ENCODE measurements at regions not wholly inside any gene's neighbourhood (a gene's known extent, or its start where the extent isn't known, plus 50 kb on each side); places are given as distances from the start of the nearest gene placed in this dataset.

- Histone ChIP-seq H3K9me3 (no peaks in the 10 kb centered on the region), H3K27ac (no peak overlapping the region), H3K27me3 (no peaks in the 10 kb centered on the region), H3K4me1 (no peaks in the 10 kb centered on the region), H3K4me3 (no peak overlapping the region), H3K36me3 (no peaks in the 10 kb centered on the region)
- WGBS, 2 donors: 95% methylated on average over 1 of the region's 1 CpG
- TF ChIP-seq POLR2A (IDR thresholded peaks at IDR 0.05) (no peak), EP300 (IDR thresholded peaks at IDR 0.05) (no peak), CTCF (IDR thresholded peaks at IDR 0.05) (no peak)
- DNase-seq (ENCODE audit: low spot score in 2 of 2): no peak
Observed at GRCh38 chr18:42178376-42179080, 223.5 kb downstream of the PIK3C3 start.

- no peak for DNase-seq (ENCODE audit: low spot score in 2 of 2)
- 86 to 87% methylated on average over 6 of the region's 6 CpGs for WGBS, 2 donors
- Histone ChIP-seq H3K36me3 (no peaks in the 10 kb centered on the region), H3K27me3 (no peaks in the 10 kb centered on the region), H3K4me3 (no peak overlapping the region), H3K27ac (no peak overlapping the region), H3K9me3 (no peaks in the 10 kb centered on the region), H3K4me1 (no peaks in the 10 kb centered on the region)
- TF ChIP-seq CTCF (IDR thresholded peaks at IDR 0.05) (no peak), POLR2A (IDR thresholded peaks at IDR 0.05) (no peak), EP300 (IDR thresholded peaks at IDR 0.05) (no peak)
Observed at GRCh38 chr18:42179542-42180121, 224.6 kb downstream of the PIK3C3 start.

GRCh38 chr18:42181474-42181873 lies 226.4 kb downstream of the PIK3C3 start:
- Histone ChIP-seq H3K9me3 (no peaks in the 10 kb centered on the region), H3K27ac (no peak overlapping the region), H3K36me3 (no peaks in the 10 kb centered on the region), H3K27me3 (no peaks in the 10 kb centered on the region), H3K4me3 (no peak overlapping the region), H3K4me1 (no peaks in the 10 kb centered on the region)
- TF ChIP-seq POLR2A (IDR thresholded peaks at IDR 0.05) (no peak), CTCF (IDR thresholded peaks at IDR 0.05) (no peak), EP300 (IDR thresholded peaks at IDR 0.05) (no peak)
- DNase-seq (ENCODE audit: low spot score in 2 of 2): no peak
- 69 to 77% methylated on average over 3 of the region's 3 CpGs for WGBS, 2 donors

GRCh38 chr18:42182728-42183700 lies 228.0 kb downstream of the PIK3C3 start:
- Histone ChIP-seq H3K27me3 (no peaks in the 10 kb centered on the region), H3K27ac (no peak overlapping the region), H3K4me3 (no peak overlapping the region), H3K4me1 (peaks cover 0 to 3% (median 0%) of the 10 kb centered on the region in 4 donors), H3K9me3 (no peaks in the 10 kb centered on the region), H3K36me3 (no peaks in the 10 kb centered on the region)
- TF ChIP-seq CTCF (IDR thresholded peaks at IDR 0.05): no peak
- TF ChIP-seq POLR2A (IDR thresholded peaks at IDR 0.05): no peak
- DNase-seq (ENCODE audit: low spot score in 2 of 2): no peak
- 78 to 81% methylated on average over 7 of the region's 7 CpGs for WGBS, 2 donors

Measured in tibial nerve (tissue), 4 donors.